T47D (cell line): ENCODE measurements at regions not wholly inside any gene's neighbourhood (a gene's known extent, or its start where the extent isn't known, plus 50 kb on each side); places are given as distances from the start of the nearest gene placed in this dataset.

ENCODE experiments used
- DNase-seq, 2 experiments: peaks; one replicate each; pipeline versions ENCODE4 v3.0.0 to v3.0.0-alpha.2; 2011 to 2012; ENCODE audit warnings: low read depth in 1 of 2, low spot score in 1 of 2
- JUND ChIP-seq: IDR thresholded peaks from 2 replicates; pipeline ENCODE4 v1.6.1; 2012; ENCODE audit warnings: low read depth
- in situ Hi-C: cut with HindIII; loops from 2 replicates; pipeline ENCODE4 v1.10.0; 2016; ENCODE audit warnings: low sequenced_read_pairs, low pct_unique_long_range_greater_than_20kb

DNA sequence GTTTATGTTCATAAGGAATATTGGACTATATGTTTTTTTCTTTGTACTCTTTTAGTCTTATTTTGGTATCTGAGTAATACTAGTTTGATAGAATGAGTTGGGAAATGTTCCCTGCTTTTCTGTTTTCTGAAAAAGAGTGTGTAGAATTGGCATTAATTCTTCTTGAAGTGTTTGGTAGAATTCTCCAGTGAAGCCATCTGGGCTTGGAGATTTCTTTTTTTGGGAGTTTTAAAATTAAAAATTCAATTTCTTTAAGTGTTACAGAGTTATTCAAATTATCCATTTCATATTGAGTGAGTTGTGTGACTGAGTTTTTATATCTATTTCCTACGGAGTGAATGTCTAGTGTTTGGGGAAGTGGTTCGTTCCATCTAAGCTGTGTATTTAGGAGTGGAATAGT, 80.6 kb upstream of the HS6ST1 start:
- DNase-seq: no peak
- in situ Hi-C loops: no loop called here
- TF ChIP-seq JUND: no peak

DNA sequence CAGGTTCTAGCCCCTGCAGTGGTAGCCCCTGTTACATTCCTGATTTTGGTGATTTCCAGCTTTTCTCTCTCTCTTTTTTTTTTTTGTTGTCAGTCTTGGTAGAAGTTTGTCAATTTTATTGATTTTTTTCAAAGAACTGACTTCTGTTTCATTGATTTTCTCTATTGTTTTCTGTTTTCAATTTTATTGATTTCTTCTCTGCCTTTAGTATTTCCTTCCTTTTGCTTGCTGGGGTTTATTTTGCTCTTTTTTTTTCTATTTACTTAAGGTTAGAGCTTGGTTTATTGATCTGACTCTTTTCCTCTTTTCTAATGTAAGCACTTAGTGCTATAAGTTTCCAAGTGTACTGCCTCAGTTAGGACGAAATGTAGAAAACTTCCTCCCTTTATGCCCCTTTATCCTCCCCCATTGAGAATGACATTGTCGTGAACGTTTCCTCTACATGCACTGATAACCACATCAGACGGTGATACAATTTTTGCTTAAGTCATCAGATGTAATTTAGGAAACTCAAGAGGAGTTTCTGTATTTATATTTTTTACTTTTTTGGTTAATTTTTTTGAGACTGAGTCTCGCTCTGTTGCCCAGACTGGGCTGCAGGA, 81.1 kb upstream of the HS6ST1 start:
- in situ Hi-C loops: no loop called here
- DNase-seq: no peak
- TF ChIP-seq JUND: no peak

GRCh38 chr2:128401680-128402079, 83.0 kb upstream of the HS6ST1 start:
- in situ Hi-C loops: no loop called here
- DNase-seq: no peak
- no peak for TF ChIP-seq JUND

DNA sequence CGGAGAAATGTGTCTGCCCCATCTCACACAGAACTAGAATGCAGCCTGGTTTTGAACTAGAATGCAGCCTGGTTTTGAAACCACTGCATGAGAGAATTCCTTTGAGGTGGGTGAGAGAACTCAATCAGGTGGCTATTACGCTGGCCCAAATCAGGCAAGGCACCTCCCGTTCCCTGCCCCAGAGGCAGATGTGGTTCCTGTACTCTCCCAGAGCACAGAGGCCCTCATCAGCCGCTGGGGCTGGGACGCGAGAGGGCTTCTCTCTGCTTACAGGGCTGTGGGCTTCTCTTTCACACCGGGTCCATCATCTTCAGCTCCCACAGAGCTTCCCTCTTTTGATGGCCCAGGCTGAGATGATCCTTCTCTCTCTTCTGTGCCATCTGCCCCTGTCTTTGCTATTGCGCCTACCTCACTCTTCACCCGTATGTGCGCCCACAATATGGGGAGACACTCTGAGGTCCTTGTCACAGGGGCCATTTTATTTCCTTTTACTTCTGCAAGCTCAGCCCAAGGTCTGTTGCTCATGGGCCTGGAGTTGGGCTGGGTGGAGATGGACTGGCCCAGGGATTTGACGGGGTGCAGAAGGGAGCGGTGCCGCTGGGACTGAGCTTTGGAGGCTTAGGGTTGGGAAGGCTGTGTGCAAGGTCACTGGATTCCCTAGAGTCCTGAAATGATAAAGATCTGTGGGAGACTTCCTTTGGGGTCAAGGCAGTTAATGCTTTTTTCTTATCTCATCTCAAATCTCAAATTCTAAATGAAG, 84.4 kb upstream of the HS6ST1 start:
- in situ Hi-C loops: no loop called here
- no peak for DNase-seq
- TF ChIP-seq JUND: no peak

- in situ Hi-C loops: no loop called here
- TF ChIP-seq JUND: no peak
Observed at GRCh38 chr2:128403814-128404708, 85.4 kb upstream of the HS6ST1 start.

DNA sequence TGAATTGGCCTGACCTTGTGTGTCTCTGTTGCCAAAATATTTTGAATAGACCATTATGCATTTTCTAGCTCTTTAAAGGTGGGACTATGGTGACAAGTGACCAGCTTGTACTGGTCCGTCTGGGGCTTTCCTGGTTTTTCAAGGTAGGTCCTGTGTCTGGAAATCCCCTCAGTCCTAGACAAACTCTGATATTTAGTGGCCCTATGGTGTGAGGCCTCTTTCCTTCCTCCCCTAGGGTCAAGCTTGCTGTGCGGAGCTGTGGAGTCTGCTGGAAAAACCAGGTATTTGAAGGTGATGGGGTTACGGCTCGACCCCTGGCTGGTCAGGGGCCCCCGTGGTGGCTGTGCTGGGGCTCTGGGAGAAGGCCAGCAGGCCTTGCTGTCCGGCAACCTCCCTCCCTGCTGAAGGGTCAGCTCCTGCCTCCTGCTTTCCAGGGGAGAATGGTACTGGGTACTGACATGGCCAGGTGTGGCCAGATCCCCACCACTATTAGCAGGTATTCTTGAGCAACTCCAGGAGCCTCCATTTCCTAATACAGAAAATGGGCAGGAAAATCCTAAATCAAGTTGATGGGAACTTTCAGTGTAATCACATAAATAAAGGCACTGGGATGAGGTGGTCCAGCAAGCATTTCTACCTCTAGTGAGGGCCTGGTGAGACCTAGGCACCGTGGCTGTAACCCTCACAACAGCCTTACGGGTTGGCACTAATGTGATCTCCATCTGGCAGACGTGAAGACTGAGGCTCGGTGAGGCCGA, 86.2 kb upstream of the HS6ST1 start:
- in situ Hi-C loops: no loop called here
- no peak for TF ChIP-seq JUND
- DNase-seq: no peak

More at GRCh38 chr2:128403814-128404708, 85.4 kb upstream of the HS6ST1 start:
- no peak for DNase-seq

DNA sequence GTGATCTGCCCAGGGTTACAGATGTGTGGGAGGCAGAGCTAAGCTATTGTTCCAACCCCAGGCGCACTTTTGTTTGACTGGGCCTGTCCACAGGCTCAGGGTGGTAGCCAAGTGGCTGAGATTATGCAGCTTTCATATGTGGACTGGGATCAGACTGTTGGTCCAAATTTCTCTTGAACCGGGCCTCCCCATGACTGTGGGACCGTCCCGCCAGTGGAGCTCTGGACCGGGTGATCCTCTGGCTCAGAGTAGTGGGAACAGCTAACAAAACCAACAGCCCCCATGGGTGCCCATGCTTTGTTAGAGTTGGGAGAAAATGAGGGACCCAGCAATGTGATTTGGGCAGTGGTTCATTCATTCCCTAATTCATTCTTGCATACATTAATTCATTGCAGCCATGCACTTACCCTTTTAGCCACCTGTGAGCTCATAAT, 86.8 kb upstream of the HS6ST1 start:
- in situ Hi-C loops: no loop called here
- no peak for TF ChIP-seq JUND
- DNase-seq: no peak

DNA sequence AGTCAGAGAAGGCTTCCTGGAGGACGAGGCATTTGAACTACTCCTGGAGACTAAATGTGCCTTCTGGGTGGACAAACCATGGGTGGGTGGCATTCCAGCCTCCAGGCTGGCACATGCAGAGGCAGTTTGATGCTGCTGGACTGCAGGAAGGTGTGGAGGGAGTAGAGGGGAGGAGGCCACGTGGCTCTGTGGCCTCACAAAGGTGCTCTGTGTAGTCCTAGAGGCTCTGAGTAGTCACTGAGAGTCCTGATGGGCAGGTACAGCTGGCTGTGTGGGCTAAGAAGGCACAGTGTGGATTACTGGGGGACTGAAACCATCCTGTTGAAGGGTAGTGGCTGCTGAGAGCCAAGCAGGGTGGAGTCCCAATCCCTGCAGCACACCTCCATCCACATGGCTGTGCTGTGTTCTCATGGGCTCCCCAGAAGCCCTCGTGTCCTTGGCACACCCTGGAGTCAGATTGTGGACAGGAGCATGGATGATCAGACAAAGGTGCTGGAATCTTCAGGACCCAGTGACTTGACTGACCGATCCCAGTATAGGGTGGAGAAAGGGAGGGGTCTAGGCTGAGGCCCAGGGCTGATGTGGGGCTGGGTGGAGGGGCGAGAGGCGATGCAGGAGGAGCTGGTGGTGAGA, 87.4 kb upstream of the HS6ST1 start:
- TF ChIP-seq JUND: no peak
- no peak for DNase-seq
- in situ Hi-C loops: no loop called here

- in situ Hi-C loops: no loop called here
- DNase-seq: no peak
- TF ChIP-seq JUND: no peak
Observed at GRCh38 chr2:128406736-128407554, 88.3 kb upstream of the HS6ST1 start.

DNA sequence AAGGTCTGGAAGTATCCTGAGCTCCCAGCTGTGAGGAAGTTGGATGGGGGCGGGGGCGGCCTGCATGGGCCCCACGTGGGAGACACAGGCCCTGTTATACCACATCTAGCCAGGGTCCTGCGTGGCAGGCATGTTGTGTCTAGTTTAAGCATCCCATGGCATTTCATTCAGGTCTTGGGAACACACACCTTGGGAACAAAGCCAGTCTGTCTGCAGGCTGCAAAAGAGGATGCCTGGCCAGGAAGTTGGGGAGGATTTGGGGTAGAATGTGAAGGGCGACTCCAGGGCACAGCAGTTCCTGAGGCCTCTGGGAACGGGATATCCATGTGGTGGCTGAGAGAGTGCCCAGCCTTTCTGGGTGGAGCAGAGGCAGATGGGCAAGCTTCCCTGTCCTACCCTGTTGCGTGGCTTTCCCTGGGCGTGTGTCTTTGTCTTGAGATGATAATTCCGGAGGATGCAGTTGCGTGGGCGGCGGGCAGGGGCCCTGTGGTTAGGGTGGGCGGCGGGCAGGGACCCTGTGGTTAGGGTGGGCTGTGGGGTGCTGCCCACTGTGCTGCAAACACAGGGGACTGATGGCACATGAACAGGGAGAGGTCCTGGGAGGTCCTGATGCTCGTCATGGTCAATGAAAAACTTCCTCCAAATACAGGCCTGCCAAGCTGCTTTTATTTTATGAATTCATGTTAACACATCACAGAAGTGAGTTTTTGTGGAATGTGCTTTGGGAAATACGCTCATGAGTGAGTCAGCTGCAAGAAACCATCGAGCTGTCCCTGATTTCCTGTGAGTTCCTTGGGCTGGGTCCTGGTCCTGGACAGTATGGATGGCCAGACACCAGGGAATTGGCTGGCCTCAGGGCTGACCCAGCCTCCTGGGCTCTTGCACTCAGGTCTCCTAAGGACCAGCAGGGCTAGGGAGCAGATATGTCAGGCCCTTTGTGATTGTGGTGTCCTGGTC, 90.0 kb upstream of the HS6ST1 start:
- TF ChIP-seq JUND: no peak
- no peak for DNase-seq
- in situ Hi-C loops: no loop called here
